Gastrocnemius medialis (tissue), 4 donors: ENCODE measurements at regions not wholly inside any gene's neighbourhood (a gene's known extent, or its start where the extent isn't known, plus 50 kb on each side); places are given as distances from the start of the nearest gene placed in this dataset.
A peak's percentile ranks its signal among the peaks of the same experiment; 100 is the strongest.

Source experiments
- ATAC-seq, 2 donors: fragments of 150-250 bp; one replicate each; pipeline ENCODE4 v1.9.1; 2016
- DNase-seq, 2 donors: peaks; one replicate each; pipeline ENCODE4 v3.0.0-alpha.2; 2019
- H3K27ac ChIP-seq, 4 donors: fragments of 200-600 bp; sonication (generic); 1 replicate in 1 of 4; 2 replicates in 3 of 4; pipeline ENCODE4 v1.5.1; 2016 to 2018; ENCODE audit warnings: mild to moderate bottlenecking in 2 of 4, moderate library complexity in 1 of 4
- H3K27me3 ChIP-seq, 3 donors: fragments of 200-600 bp; sonication (generic) in 2 of 3; 1 replicate in 1 of 3; 2 replicates in 2 of 3; pipeline versions ENCODE4 v1.5.1 to v1.6.0; 2016 to 2019; ENCODE audit warnings: mild to moderate bottlenecking in 1 of 3, moderate library complexity in 1 of 3
- H3K36me3 ChIP-seq, 2 donors: fragments of 200-600 bp; sonication (generic) in 1 of 2; one replicate each; pipeline ENCODE4 v1.5.1; 2017 to 2018
- H3K4me1 ChIP-seq, 2 donors: fragments of 200-600 bp; sonication (generic) in 1 of 2; one replicate each; pipeline ENCODE4 v1.5.1; 2016 to 2017; ENCODE audit warnings: mild to moderate bottlenecking in 2 of 2
- H3K4me3 ChIP-seq, 4 donors: fragments of 200-600 bp; sonication (generic) in 3 of 4; 1 replicate in 1 of 4; 2 replicates in 3 of 4; pipeline ENCODE4 v1.5.1; 2016 to 2019; ENCODE audit warnings: mild to moderate bottlenecking in 2 of 4
- H3K9me3 ChIP-seq, 3 donors: fragments of 200-600 bp; sonication (generic) in 2 of 3; 1 replicate in 1 of 3; 2 replicates in 2 of 3; pipeline ENCODE4 v1.5.1; 2016 to 2019
- POLR2A ChIP-seq, 2 donors: fragments of 450-650 bp; IDR thresholded peaks; one replicate each; pipeline ENCODE4 v1.6.1; 2017; ENCODE audit warnings: antibody characterized with exemption in 2 of 2, mild to moderate bottlenecking in 2 of 2, moderate library complexity in 2 of 2
- in situ Hi-C, 4 donors: fragments of 200-750 bp; cut with MboI; loops; one replicate each; pipeline versions ENCODE4 v1.15.0 to v1.8.0; 2017; ENCODE audit warnings: low sequenced_read_pairs in 4 of 4
- intact Hi-C: fragments of 100-400 bp; cut with DNase I; formaldehyde crosslinking; loops from one replicate; pipeline ENCODE4 v1.15.1; 2023; ENCODE audit warnings: low total_unique reads
- TF ChIP-seq, protein P1 (sequence below), 5 experiments: fragments of 450-650 bp in 3 of 5; fragments of 200-600 bp in 2 of 5; sonication (generic) in 2 of 5; IDR thresholded peaks in 4 of 5; conservative IDR thresholded peaks in 1 of 5; 1 replicate in 4 of 5; 2 replicates in 1 of 5; pipeline ENCODE4 v1.5.1; 2016 to 2019; ENCODE audit warnings: antibody characterized with exemption in 5 of 5, mild to moderate bottlenecking in 3 of 5, moderate library complexity in 3 of 5

DNA sequence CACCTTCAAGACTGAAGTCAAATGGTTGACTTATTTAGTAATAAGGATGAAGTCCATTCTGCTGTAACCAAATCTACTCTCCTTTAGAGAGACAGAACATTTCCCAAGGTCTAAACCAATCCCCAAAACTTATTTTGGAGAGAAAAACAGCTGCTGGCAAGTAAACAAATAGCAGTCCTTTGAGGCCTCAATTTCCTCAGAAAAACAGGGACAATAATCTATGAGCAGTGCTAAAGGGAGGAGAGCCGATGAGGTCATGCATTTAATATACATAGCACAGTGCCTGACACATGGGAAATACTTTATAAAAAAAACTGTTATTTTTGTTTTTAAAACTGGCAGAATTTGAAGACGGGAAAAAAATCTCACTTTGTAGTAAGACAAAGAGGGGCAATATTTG is 526.0 kb downstream of the EPM2A start:
- Histone ChIP-seq H3K27me3 (no peaks in the 10 kb centered on the region), H3K36me3 (no peaks in the 10 kb centered on the region), H3K27ac (no peak overlapping the region), H3K4me1 (peaks cover 0 to 13% of the 10 kb centered on the region in 2 donors), H3K4me3 (no peak overlapping the region), H3K9me3 (no peaks in the 10 kb centered on the region)
- ATAC-seq (peak in 1 of 2 donors; percentile 21), DNase-seq (no peak)
- intact Hi-C loops (no loop called here), in situ Hi-C loops (loop anchor here in 3 of 4 donors (25.0 kb wide), 1 partner anchor 622 kb away; no protein-coding TSS in a partner anchor)
- TF ChIP-seq, protein P1, sequence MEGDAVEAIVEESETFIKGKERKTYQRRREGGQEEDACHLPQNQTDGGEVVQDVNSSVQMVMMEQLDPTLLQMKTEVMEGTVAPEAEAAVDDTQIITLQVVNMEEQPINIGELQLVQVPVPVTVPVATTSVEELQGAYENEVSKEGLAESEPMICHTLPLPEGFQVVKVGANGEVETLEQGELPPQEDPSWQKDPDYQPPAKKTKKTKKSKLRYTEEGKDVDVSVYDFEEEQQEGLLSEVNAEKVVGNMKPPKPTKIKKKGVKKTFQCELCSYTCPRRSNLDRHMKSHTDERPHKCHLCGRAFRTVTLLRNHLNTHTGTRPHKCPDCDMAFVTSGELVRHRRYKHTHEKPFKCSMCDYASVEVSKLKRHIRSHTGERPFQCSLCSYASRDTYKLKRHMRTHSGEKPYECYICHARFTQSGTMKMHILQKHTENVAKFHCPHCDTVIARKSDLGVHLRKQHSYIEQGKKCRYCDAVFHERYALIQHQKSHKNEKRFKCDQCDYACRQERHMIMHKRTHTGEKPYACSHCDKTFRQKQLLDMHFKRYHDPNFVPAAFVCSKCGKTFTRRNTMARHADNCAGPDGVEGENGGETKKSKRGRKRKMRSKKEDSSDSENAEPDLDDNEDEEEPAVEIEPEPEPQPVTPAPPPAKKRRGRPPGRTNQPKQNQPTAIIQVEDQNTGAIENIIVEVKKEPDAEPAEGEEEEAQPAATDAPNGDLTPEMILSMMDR (IDR thresholded peaks at IDR 0.05 in 4 of 5, conservative IDR thresholded peaks at IDR 0.05 in 1 of 5) = no peak
- TF ChIP-seq POLR2A (IDR thresholded peaks at IDR 0.05) = no peak

DNA sequence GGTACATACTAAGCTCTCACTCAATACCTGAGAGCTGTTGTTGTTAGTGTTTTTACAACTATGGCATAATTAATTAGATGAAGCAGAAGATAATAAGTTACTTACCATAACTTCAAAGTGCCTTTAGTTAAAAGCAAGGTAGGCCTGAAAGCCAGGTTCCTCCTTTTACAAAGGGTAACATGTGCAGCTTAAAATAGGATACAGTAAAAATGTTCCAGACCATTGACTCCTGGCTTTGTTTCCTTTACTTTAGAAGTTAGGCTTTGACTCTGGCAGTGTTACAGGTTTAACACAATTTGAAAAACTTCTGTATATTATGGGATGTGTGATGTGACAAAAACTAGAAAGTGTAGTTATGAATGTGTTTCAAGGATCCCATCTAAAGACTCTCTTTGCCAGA is 522.5 kb downstream of the EPM2A start:
- intact Hi-C loops (loop anchor here (5.0 kb wide), 1 partner anchor 626 kb away; no protein-coding TSS in a partner anchor), in situ Hi-C loops (loop anchor here (10.0 to 25.0 kb wide), 2 partner anchors 626 to 628 kb away; no protein-coding TSS in a partner anchor)
- no peak for DNase-seq
- ATAC-seq = no peak
- TF ChIP-seq, protein P1 (IDR thresholded peaks at IDR 0.05 in 4 of 5, conservative IDR thresholded peaks at IDR 0.05 in 1 of 5) = no peak
- no peak for TF ChIP-seq POLR2A (IDR thresholded peaks at IDR 0.05)
- peaks cover 0 to 13% of the 10 kb centered on the region in 2 donors for H3K4me1 ChIP-seq
- no peaks in the 10 kb centered on the region for H3K27me3 ChIP-seq
- H3K4me3 ChIP-seq = no peak overlapping the region
- H3K36me3 ChIP-seq = no peaks in the 10 kb centered on the region
- H3K27ac ChIP-seq = no peak overlapping the region
- H3K9me3 ChIP-seq = no peaks in the 10 kb centered on the region

DNA sequence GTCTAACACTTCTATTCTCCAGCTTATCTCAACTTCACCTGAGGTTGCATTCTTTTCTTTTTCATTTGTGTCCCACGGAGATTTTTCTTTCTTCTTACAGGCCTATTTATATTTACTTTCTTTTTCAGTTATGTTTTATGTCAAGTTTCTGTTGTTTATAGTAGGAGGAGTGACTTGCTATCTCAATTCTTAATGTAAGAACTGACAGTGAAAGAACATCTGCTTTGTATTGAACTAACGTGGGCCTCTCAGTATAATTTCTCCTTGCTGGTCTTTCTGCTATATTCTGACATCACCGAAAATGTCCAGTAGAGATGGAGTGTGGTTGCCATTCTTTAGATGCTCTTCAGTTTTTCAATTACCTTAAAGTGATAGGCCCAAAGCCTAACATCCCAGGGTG is 521.7 kb downstream of the EPM2A start:
- ATAC-seq = no peak
- Histone ChIP-seq H3K9me3 (no peaks in the 10 kb centered on the region), H3K27ac (no peak overlapping the region), H3K36me3 (no peaks in the 10 kb centered on the region), H3K4me3 (no peak overlapping the region), H3K27me3 (no peaks in the 10 kb centered on the region), H3K4me1 (peaks cover 0 to 9% of the 10 kb centered on the region in 2 donors)
- in situ Hi-C loops (loop anchor here (10.0 to 25.0 kb wide), 2 partner anchors 626 to 629 kb away; no protein-coding TSS in a partner anchor), intact Hi-C loops (loop anchor here (5.0 kb wide), 1 partner anchor 626 kb away; no protein-coding TSS in a partner anchor)
- TF ChIP-seq, protein P1 (IDR thresholded peaks at IDR 0.05 in 4 of 5, conservative IDR thresholded peaks at IDR 0.05 in 1 of 5) = no peak
- no peak for TF ChIP-seq POLR2A (IDR thresholded peaks at IDR 0.05)
- DNase-seq = no peak

DNA sequence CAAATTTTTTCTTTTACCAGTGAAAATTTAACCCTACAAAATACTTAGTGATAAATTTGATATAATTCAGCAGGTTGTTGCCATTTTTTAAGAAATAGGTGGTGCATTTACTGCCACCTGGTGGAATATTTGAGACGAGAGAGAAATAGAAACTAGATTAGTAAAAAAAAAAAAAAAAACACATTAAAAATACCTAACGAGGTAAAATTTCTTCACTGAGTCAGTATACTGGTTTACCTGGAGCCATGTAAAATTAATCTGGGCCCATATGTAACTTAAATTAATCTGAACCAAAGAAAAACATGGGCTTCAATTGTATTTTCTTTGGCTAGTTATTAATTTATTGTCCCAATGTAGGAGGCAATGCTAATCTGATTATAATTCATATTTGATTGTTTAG is 520.8 kb downstream of the EPM2A start:
- DNase-seq (no peak), ATAC-seq (no peak)
- in situ Hi-C loops (loop anchor here (10.0 to 25.0 kb wide), 2 partner anchors 627 to 630 kb away; no protein-coding TSS in a partner anchor), intact Hi-C loops (loop anchor here (5.0 kb wide), 1 partner anchor 627 kb away; no protein-coding TSS in a partner anchor)
- Histone ChIP-seq H3K9me3 (no peaks in the 10 kb centered on the region), H3K27ac (no peak overlapping the region), H3K36me3 (no peaks in the 10 kb centered on the region), H3K4me3 (no peak overlapping the region), H3K4me1 (no peaks in the 10 kb centered on the region), H3K27me3 (no peaks in the 10 kb centered on the region)
- TF ChIP-seq POLR2A (IDR thresholded peaks at IDR 0.05) = no peak
- TF ChIP-seq, protein P1 (IDR thresholded peaks at IDR 0.05 in 4 of 5, conservative IDR thresholded peaks at IDR 0.05 in 1 of 5) = peak; percentile 14 to 57 (median 24)
